Ovary (tissue), 3 donors: ENCODE measurements at regions not wholly inside any gene's neighbourhood (a gene's known extent, or its start where the extent isn't known, plus 50 kb on each side); places are given as distances from the start of the nearest gene placed in this dataset.

Experiments used
- EP300 ChIP-seq: sonication (generic); formaldehyde crosslinking; IDR thresholded peaks from one replicate; pipeline ENCODE4 v1.6.1; 2017; ENCODE audit warnings: antibody characterized with exemption
- POLR2A ChIP-seq: fragments of 450-650 bp; IDR thresholded peaks from one replicate; pipeline ENCODE4 v1.6.1; 2017; ENCODE audit warnings: antibody characterized with exemption, mild to moderate bottlenecking, moderate library complexity
- TF ChIP-seq, protein P1 (sequence below), 3 donors: fragments of 450-650 bp in 2 of 3; fragments of 200-600 bp in 1 of 3; IDR thresholded peaks; one replicate each; pipeline versions ENCODE4 v1.5.1 to v1.8.0; 2016 to 2022; ENCODE audit warnings: antibody characterized with exemption in 3 of 3, mild to moderate bottlenecking in 1 of 3
- donor health status: DM: no; HTN: no; CAD: no.

DNA sequence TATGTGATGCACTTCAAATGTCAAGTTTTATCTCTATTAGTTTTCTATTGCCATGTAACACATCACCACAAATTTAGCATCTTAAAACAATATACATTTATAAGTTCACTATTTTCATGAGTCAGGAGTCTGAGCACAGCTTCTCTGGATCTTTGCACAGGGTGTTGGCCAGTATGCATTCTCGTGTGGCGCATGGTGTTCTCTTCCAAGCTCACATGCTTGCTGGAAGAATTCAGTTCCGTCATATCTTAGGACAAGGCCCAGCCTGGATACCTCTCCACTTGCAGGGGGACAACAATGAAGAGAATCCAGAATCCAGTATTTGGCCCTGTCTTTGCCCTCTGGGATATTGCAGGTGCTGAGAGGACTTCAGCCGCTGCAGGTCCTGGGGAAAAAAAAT is 51.0 kb upstream of the ECI2 start:
- TF ChIP-seq, protein P1, sequence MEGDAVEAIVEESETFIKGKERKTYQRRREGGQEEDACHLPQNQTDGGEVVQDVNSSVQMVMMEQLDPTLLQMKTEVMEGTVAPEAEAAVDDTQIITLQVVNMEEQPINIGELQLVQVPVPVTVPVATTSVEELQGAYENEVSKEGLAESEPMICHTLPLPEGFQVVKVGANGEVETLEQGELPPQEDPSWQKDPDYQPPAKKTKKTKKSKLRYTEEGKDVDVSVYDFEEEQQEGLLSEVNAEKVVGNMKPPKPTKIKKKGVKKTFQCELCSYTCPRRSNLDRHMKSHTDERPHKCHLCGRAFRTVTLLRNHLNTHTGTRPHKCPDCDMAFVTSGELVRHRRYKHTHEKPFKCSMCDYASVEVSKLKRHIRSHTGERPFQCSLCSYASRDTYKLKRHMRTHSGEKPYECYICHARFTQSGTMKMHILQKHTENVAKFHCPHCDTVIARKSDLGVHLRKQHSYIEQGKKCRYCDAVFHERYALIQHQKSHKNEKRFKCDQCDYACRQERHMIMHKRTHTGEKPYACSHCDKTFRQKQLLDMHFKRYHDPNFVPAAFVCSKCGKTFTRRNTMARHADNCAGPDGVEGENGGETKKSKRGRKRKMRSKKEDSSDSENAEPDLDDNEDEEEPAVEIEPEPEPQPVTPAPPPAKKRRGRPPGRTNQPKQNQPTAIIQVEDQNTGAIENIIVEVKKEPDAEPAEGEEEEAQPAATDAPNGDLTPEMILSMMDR (IDR thresholded peaks at IDR 0.05): no peak
- TF ChIP-seq POLR2A: no peak
- no peak for TF ChIP-seq EP300
